IMR-90 (cell line): ENCODE measurements at regions not wholly inside any gene's neighbourhood (a gene's known extent, or its start where the extent isn't known, plus 50 kb on each side); places are given as distances from the start of the nearest gene placed in this dataset.

Experiments used
- BHLHE40 ChIP-seq: fragments of 150-350 bp; IDR thresholded peaks from 2 replicates; pipeline ENCODE4 v1.6.1; 2016; ENCODE audit warnings: mild to moderate bottlenecking, low read depth, low read length
- CHD1 ChIP-seq: IDR thresholded peaks from 2 replicates; pipeline ENCODE4 v1.6.1; 2012; ENCODE audit warnings: low read depth, low read length, improper control_type of control experiment
- FOS ChIP-seq: fragments of 150-350 bp; IDR thresholded peaks from 2 replicates; pipeline ENCODE4 v1.6.1; 2016; ENCODE audit warnings: low read depth, low read length
- MAZ ChIP-seq: IDR thresholded peaks from 2 replicates; pipeline ENCODE4 v1.6.1; 2012; ENCODE audit warnings: low read depth, mild to moderate bottlenecking, low read length, improper control_type of control experiment, moderate library complexity, borderline replicate concordance
- POLR2A ChIP-seq: IDR thresholded peaks from 2 replicates; pipeline ENCODE4 v1.6.1; 2012; ENCODE audit warnings: mild to moderate bottlenecking, low read depth, low read length
- RAD21 ChIP-seq: IDR thresholded peaks from 2 replicates; pipeline ENCODE4 v1.6.1; 2012; ENCODE audit warnings: low read length, improper control_type of control experiment
- RCOR1 ChIP-seq: IDR thresholded peaks from 2 replicates; pipeline ENCODE4 v1.6.1; 2012; ENCODE audit warnings: mild to moderate bottlenecking, low read length, improper control_type of control experiment; ENCODE audit not compliant: insufficient replicate concordance
- RFX5 ChIP-seq: IDR thresholded peaks from 2 replicates; pipeline ENCODE4 v1.8.0; 2012; ENCODE audit warnings: low read depth, mild to moderate bottlenecking, low read length, moderate library complexity
- SMC3 ChIP-seq: fragments of 150-350 bp; IDR thresholded peaks from 2 replicates; pipeline ENCODE4 v1.6.1; 2016; ENCODE audit warnings: low read depth, mild to moderate bottlenecking, antibody characterized with exemption, low read length, moderate library complexity
- TF ChIP-seq, protein P1 (sequence below): conservative IDR thresholded peaks from 2 replicates; pipeline ENCODE4 v1.5.1; 2012; ENCODE audit warnings: mild to moderate bottlenecking, low read depth, low read length, improper control_type of control experiment

GRCh38 chr1:232865102-232865931 is 60.1 kb downstream of the MAP10 start:
- TF ChIP-seq, protein P1, sequence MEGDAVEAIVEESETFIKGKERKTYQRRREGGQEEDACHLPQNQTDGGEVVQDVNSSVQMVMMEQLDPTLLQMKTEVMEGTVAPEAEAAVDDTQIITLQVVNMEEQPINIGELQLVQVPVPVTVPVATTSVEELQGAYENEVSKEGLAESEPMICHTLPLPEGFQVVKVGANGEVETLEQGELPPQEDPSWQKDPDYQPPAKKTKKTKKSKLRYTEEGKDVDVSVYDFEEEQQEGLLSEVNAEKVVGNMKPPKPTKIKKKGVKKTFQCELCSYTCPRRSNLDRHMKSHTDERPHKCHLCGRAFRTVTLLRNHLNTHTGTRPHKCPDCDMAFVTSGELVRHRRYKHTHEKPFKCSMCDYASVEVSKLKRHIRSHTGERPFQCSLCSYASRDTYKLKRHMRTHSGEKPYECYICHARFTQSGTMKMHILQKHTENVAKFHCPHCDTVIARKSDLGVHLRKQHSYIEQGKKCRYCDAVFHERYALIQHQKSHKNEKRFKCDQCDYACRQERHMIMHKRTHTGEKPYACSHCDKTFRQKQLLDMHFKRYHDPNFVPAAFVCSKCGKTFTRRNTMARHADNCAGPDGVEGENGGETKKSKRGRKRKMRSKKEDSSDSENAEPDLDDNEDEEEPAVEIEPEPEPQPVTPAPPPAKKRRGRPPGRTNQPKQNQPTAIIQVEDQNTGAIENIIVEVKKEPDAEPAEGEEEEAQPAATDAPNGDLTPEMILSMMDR: no peak
- TF ChIP-seq CHD1 (no peak), RFX5 (no peak), BHLHE40 (no peak), FOS (no peak), SMC3 (no peak), POLR2A (no peak), RAD21 (no peak), RCOR1 (no peak), MAZ (no peak)
